GM12873 (cell line): ENCODE measurements at regions not wholly inside any gene's neighbourhood (a gene's known extent, or its start where the extent isn't known, plus 50 kb on each side); places are given as distances from the start of the nearest gene placed in this dataset.

Experiments used
- CTCF ChIP-seq: IDR thresholded peaks from 2 replicates; pipeline ENCODE4 v1.5.1; 2012; ENCODE audit warnings: low read depth, mild to moderate bottlenecking, moderate library complexity, low read length, control low read depth; ENCODE audit not compliant: insufficient read depth; ENCODE audit errors: missing control alignments

GRCh38 chrX:140918398-140919038 is 83.9 kb upstream of the SPANXB1 start:
- TF ChIP-seq CTCF = peak; percentile 78

GRCh38 chrX:140920416-140920815 is 82.0 kb upstream of the SPANXB1 start:
- no peak for TF ChIP-seq CTCF

- no peak for TF ChIP-seq CTCF
These were observed 79.3 kb upstream of the SPANXB1 start for GRCh38 chrX:140923118-140923517.

GRCh38 chrX:140928739-140929138 is 73.7 kb upstream of the SPANXB1 start:
- TF ChIP-seq CTCF = no peak

- no peak for TF ChIP-seq CTCF
These were observed 69.4 kb upstream of the SPANXB1 start for GRCh38 chrX:140933016-140933415.

- TF ChIP-seq CTCF = no peak
These were observed 68.3 kb upstream of the SPANXB1 start for GRCh38 chrX:140933874-140934655.

GRCh38 chrX:140943513-140943912 is 58.9 kb upstream of the SPANXB1 start:
- TF ChIP-seq CTCF = no peak
